ENCODE measurements at regions not wholly inside any gene's neighbourhood (a gene's known extent, or its start where the extent isn't known, plus 50 kb on each side); places are given as distances from the start of the nearest gene placed in this dataset.

DNA sequence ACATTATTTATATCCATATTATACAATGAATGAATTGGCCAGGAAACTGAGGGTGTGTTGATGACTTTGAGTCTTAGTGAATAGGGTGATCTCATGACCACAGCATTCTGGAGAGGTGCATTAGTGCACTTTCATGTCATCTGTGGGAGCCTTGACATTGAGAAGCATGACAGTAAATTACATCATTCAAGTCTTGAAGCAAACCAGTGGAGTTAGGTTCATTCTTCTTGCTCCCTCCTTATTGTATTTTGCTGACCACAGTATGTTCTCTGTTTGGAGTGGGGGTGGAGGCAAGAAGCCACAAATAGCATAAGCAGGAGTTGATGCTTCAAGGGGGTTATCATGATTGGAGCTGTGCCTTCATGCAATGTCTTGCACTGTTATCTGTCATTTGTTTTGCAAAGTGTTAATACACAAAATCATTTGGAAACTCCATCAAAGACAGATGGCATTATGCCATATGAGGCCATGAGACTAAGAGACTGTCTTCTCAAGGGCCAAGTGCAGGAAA, 680.2 kb downstream of the NYAP2 start:
- TF ChIP-seq, protein P1, sequence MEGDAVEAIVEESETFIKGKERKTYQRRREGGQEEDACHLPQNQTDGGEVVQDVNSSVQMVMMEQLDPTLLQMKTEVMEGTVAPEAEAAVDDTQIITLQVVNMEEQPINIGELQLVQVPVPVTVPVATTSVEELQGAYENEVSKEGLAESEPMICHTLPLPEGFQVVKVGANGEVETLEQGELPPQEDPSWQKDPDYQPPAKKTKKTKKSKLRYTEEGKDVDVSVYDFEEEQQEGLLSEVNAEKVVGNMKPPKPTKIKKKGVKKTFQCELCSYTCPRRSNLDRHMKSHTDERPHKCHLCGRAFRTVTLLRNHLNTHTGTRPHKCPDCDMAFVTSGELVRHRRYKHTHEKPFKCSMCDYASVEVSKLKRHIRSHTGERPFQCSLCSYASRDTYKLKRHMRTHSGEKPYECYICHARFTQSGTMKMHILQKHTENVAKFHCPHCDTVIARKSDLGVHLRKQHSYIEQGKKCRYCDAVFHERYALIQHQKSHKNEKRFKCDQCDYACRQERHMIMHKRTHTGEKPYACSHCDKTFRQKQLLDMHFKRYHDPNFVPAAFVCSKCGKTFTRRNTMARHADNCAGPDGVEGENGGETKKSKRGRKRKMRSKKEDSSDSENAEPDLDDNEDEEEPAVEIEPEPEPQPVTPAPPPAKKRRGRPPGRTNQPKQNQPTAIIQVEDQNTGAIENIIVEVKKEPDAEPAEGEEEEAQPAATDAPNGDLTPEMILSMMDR (conservative IDR thresholded peaks at IDR 0.05; ENCODE audit: low read depth, low read length), result no peak
- no peak for TF ChIP-seq EZH2 (IDR thresholded peaks at IDR 0.05; ENCODE audit: borderline replicate concordance, low read depth, low read length, poor library complexity, severe bottlenecking)

All from A673 (cell line).